ENCODE measurements at regions not wholly inside any gene's neighbourhood (a gene's known extent, or its start where the extent isn't known, plus 50 kb on each side); places are given as distances from the start of the nearest gene placed in this dataset.

- no peaks in the 10 kb centered on the region for H3K27me3 ChIP-seq (replicated peaks in 1 of 2; ENCODE audit: control insufficient read depth in 2 of 2, insufficient read depth in 2 of 2, low read length in 1 of 2)
- TF ChIP-seq SREBF2 (IDR thresholded peaks at IDR 0.05; ENCODE audit: low read length) = no peak
- no peak for TF ChIP-seq NFYB (IDR thresholded peaks at IDR 0.05; ENCODE audit: insufficient read depth, low read depth, low read length)
- TF ChIP-seq POLR2AphosphoS5 (IDR thresholded peaks at IDR 0.05; ENCODE audit: low read length) = no peak
- no peak for TF ChIP-seq FOS (IDR thresholded peaks at IDR 0.05; ENCODE audit: borderline replicate concordance, extremely low read depth, insufficient read length)
- TF ChIP-seq MLLT1 (IDR thresholded peaks at IDR 0.05) = no peak
- no peak for TF ChIP-seq BHLHE40 (IDR thresholded peaks at IDR 0.05; ENCODE audit: borderline replicate concordance in 1 of 2, low read depth in 2 of 2, low read length in 1 of 2)
- TF ChIP-seq GATAD2B (conservative IDR thresholded peaks at IDR 0.05; ENCODE audit: low read depth) = no peak
- TF ChIP-seq ASH2L (IDR thresholded peaks at IDR 0.05; ENCODE audit: borderline replicate concordance, low read depth) = no peak
- TF ChIP-seq ZNF217 (IDR thresholded peaks at IDR 0.05) = no peak
- TF ChIP-seq MYC (IDR thresholded peaks at IDR 0.05; ENCODE audit: insufficient read depth, insufficient read length, insufficient replicate concordance, low read length, severe bottlenecking) = no peak
- no peak for TF ChIP-seq ZBTB4 (CRISPR knock-in tag; IDR thresholded peaks at IDR 0.05)
- TF ChIP-seq STAT1 (conservative IDR thresholded peaks at IDR 0.05) = no peak
- TF ChIP-seq DPF2 (IDR thresholded peaks at IDR 0.05) = no peak
- RAD21 ChIA-PET (ENCODE audit: unreplicated experiment) = no interaction called here
- no TSS peak for BruUV-seq (replicated peaks)
- H2AFZ ChIP-seq (ENCODE audit: control insufficient read depth, low read depth, low read length) = no peak overlapping the region
- POLR2A ChIA-PET = no interaction called here
- intact Hi-C loops (cut with micrococcal nuclease; ENCODE audit: unreplicated experiment) = no loop called here
- no peak overlapping the region for H3K4me3 ChIP-seq
- no peaks in the 10 kb centered on the region for H3K4me1 ChIP-seq (ENCODE audit: control insufficient read depth, insufficient read depth, low read length)
- in situ Hi-C loops (cut with MboI) = no loop called here
- no peaks in the 10 kb centered on the region for H3K36me3 ChIP-seq (ENCODE audit: control insufficient read depth in 2 of 2, insufficient read depth in 2 of 2, low read length in 1 of 2)
- no peaks in the 10 kb centered on the region for H4K20me1 ChIP-seq (ENCODE audit: control insufficient read depth, insufficient read depth)
- SMC1A ChIA-PET (ENCODE audit: uncharacterized antibody, unreplicated experiment) = no interaction called here
- ATAC-seq (no peak), DNase-seq (ENCODE audit: low read depth, low spot score) (no peak), FAIRE-seq (no peak)
- WGBS (ENCODE audit: insufficient coverage, insufficient replicate concordance, low lambda C conversion rate, missing lambda C conversion rate) = 49% methylated on average over 8 of the region's 8 CpGs
- no peaks in the 10 kb centered on the region for H3K9me3 ChIP-seq (replicated peaks; ENCODE audit: control insufficient read depth, insufficient read depth, low read length)
- no peak overlapping the region for H3K4me2 ChIP-seq (ENCODE audit: control insufficient read depth, insufficient read depth)
- no peaks in the 10 kb centered on the region for H3K79me2 ChIP-seq (ENCODE audit: control insufficient read depth, insufficient read depth, low read length)
- no peak overlapping the region for H3K9ac ChIP-seq (ENCODE audit: control insufficient read depth, insufficient read depth, low read length)
- H3K27ac ChIP-seq (ENCODE audit: control insufficient read depth, insufficient read depth) = no peak overlapping the region
- CTCF ChIA-PET = no interaction called here
Measured at GRCh38 chr4:182190306-182190705, 52.9 kb upstream of the TENM3 start.

All from GM12878 (cell line).